ENCODE measurements at regions not wholly inside any gene's neighbourhood (a gene's known extent, or its start where the extent isn't known, plus 50 kb on each side); places are given as distances from the start of the nearest gene placed in this dataset.

GRCh38 chr3:139182598-139182997 lies 137.9 kb upstream of the PRR23C start:
- Mint-ChIP-seq H3K4me1 (peaks cover 2% of the 10 kb centered on the region; the same call in 1 of the 2 replicates), H3K4me3 (no peak overlapping the region), H3K36me3 (no peaks in the 10 kb centered on the region), H3K9me3 (peaks cover under 1% of the 10 kb centered on the region), H3K27me3 (ENCODE audit: low read depth) (no peaks in the 10 kb centered on the region; the same call in none of the 2 replicates), H3K27ac (no peak overlapping the region)
- CTCF ChIA-PET: interaction anchor here (1.1 kb wide), 1 partner anchor 70 kb away, joined by 4 read pairs; no protein-coding TSS in a partner anchor
- ATAC-seq: no peak
- TF ChIP-seq ETV6 (CRISPR knock-in tag; IDR thresholded peaks at IDR 0.05) (no peak), IRF2 (CRISPR knock-in tag; IDR thresholded peaks at IDR 0.05; ENCODE audit: borderline replicate concordance, low read depth) (no peak), NFE2L1 (CRISPR knock-in tag; IDR thresholded peaks at IDR 0.05) (no peak), RELA (CRISPR knock-in tag; IDR thresholded peaks at IDR 0.05; ENCODE audit: borderline replicate concordance) (no peak)
- no peak for DNase-seq (ENCODE audit: low spot score)
- POLR2A ChIA-PET: interaction anchor here (0.7 kb wide), 1 partner anchor 947 kb away, joined by 5 read pairs; no protein-coding TSS in a partner anchor

- ChIA-PET POLR2A (no interaction called here), CTCF (interaction anchor here (0.9 to 1.4 kb wide), 3 partner anchors 74 to 144 kb away, joined by 3 to 5 read pairs (median 4); no protein-coding TSS in a partner anchor)
- Mint-ChIP-seq H3K27me3 (ENCODE audit: low read depth) (no peaks in the 10 kb centered on the region; the same call in 1 of the 2 replicates), H3K27ac (no peak overlapping the region), H3K36me3 (no peaks in the 10 kb centered on the region), H3K9me3 (peaks cover 15% of the 10 kb centered on the region), H3K4me1 (peaks cover 2% of the 10 kb centered on the region; the same call in 1 of the 2 replicates), H3K4me3 (no peak overlapping the region)
- TF ChIP-seq ZNF317 (CRISPR knock-in tag; IDR thresholded peaks at IDR 0.05; ENCODE audit: borderline replicate concordance, low read depth): no peak
- no peak for TF ChIP-seq FOXJ3 (CRISPR knock-in tag; IDR thresholded peaks at IDR 0.05; ENCODE audit: borderline replicate concordance)
- no peak for ATAC-seq
- no peak for DNase-seq (ENCODE audit: low spot score)
Measured at GRCh38 chr3:139185527-139185926, 140.8 kb upstream of the PRR23C start.

GRCh38 chr3:139187154-139187553 lies 142.5 kb upstream of the PRR23C start:
- no peak overlapping the region for H3K4me3 Mint-ChIP-seq
- ATAC-seq (no peak), DNase-seq (ENCODE audit: low spot score) (no peak)
- POLR2A ChIA-PET: no interaction called here
- H3K27ac Mint-ChIP-seq: no peak overlapping the region
- TF ChIP-seq MXD4 (CRISPR knock-in tag; IDR thresholded peaks at IDR 0.05; ENCODE audit: borderline replicate concordance) (no peak), SMAD3 (CRISPR knock-in tag; IDR thresholded peaks at IDR 0.05; ENCODE audit: borderline replicate concordance) (no peak), ETV6 (CRISPR knock-in tag; IDR thresholded peaks at IDR 0.05) (no peak), CREB1 (CRISPR knock-in tag; IDR thresholded peaks at IDR 0.05) (no peak), HMGXB4 (CRISPR knock-in tag; IDR thresholded peaks at IDR 0.05) (no peak), NR3C1 (CRISPR knock-in tag; conservative IDR thresholded peaks at IDR 0.05; ENCODE audit: low read depth) (no peak), CTCF (IDR thresholded peaks at IDR 0.05) (no peak)
- peaks cover 15% of the 10 kb centered on the region for H3K9me3 Mint-ChIP-seq
- H3K27me3 Mint-ChIP-seq (ENCODE audit: low read depth): no peaks in the 10 kb centered on the region; the same call in 1 of the 2 replicates
- CTCF ChIA-PET: no interaction called here
- H3K36me3 Mint-ChIP-seq: no peaks in the 10 kb centered on the region
- H3K4me1 Mint-ChIP-seq: peaks cover 2% of the 10 kb centered on the region; the same call in 1 of the 2 replicates

- Mint-ChIP-seq H3K4me1 (peaks cover 2% of the 10 kb centered on the region; the same call in 1 of the 2 replicates), H3K27ac (no peak overlapping the region), H3K9me3 (peaks cover 15% of the 10 kb centered on the region), H3K27me3 (ENCODE audit: low read depth) (peaks cover under 1% of the 10 kb centered on the region; the same call in 1 of the 2 replicates), H3K4me3 (no peak overlapping the region), H3K36me3 (no peaks in the 10 kb centered on the region)
- DNase-seq (ENCODE audit: low spot score) (no peak), ATAC-seq (peak; percentile 62)
- TF ChIP-seq ATF2 (CRISPR knock-in tag; IDR thresholded peaks at IDR 0.05; ENCODE audit: borderline replicate concordance, low read depth) (no peak), USF2 (CRISPR knock-in tag; IDR thresholded peaks at IDR 0.05) (peak; percentile 55), PREB (CRISPR knock-in tag; IDR thresholded peaks at IDR 0.05; ENCODE audit: borderline replicate concordance) (no peak), TP53 (CRISPR knock-in tag; IDR thresholded peaks at IDR 0.05) (no peak)
- ChIA-PET POLR2A (no interaction called here), CTCF (interaction anchor here (0.6 to 1.6 kb wide), 5 partner anchors 12 to 248 kb away, joined by 3 to 5 read pairs (median 4); no protein-coding TSS in a partner anchor)
Measured at GRCh38 chr3:139187648-139188047, 143.0 kb upstream of the PRR23C start.

All from WTC11 (cell line).